B cell (primary cell): ENCODE measurements at regions not wholly inside any gene's neighbourhood (a gene's known extent, or its start where the extent isn't known, plus 50 kb on each side); places are given as distances from the start of the nearest gene placed in this dataset.

ENCODE experiments used
- CTCF ChIP-seq: fragments of 200-600 bp; IDR thresholded peaks from one replicate; pipeline ENCODE4 v1.8.0; 2022; ENCODE audit warnings: antibody characterized with exemption, mild to moderate bottlenecking
- EZH2 ChIP-seq: IDR thresholded peaks from 2 replicates; pipeline ENCODE4 v1.6.1; 2012; ENCODE audit warnings: borderline replicate concordance, low read depth, mild to moderate bottlenecking, moderate library complexity, low read length; ENCODE audit not compliant: insufficient read depth, poor library complexity, severe bottlenecking

- TF ChIP-seq CTCF (no peak), EZH2 (no peak)
Observed at GRCh38 chr7:36053589-36053988, 99.5 kb upstream of the EEPD1 start.
